CD4-positive, alpha-beta memory T cell (primary cell): ENCODE measurements at regions not wholly inside any gene's neighbourhood (a gene's known extent, or its start where the extent isn't known, plus 50 kb on each side); places are given as distances from the start of the nearest gene placed in this dataset.

Source experiments
- CTCF ChIA-PET: fragments of 350-600 bp; sonication (Branson Sonifier 250); formaldehyde crosslinking; loops from one replicate; lab custom pipeline; 2021; ENCODE audit warnings: inconsistent platforms; ENCODE audit not compliant: partially characterized antibody; lab: Charles Lee
- POLR2A ChIA-PET: fragments of 350-600 bp; sonication (Branson Sonifier 250); formaldehyde crosslinking; loops from one replicate; lab custom pipeline; 2021; ENCODE audit not compliant: partially characterized antibody; lab: Charles Lee
- DNase-seq, 5 donors: peaks; one replicate each; pipeline versions ENCODE4 v3.0.0 to v3.0.0-alpha.2; 2020 to 2022; ENCODE audit warnings: mixed read lengths in 1 of 5
- H3K27ac ChIP-seq: one replicate; pipeline ENCODE4 v1.7.0; 2013; ENCODE audit warnings: low read depth, low read length
- H3K27me3 ChIP-seq: 2 replicates; pipeline ENCODE4 v1.7.0; 2013; ENCODE audit warnings: mild to moderate bottlenecking, low read length, moderate library complexity; ENCODE audit not compliant: insufficient read depth
- H3K36me3 ChIP-seq: 2 replicates; pipeline ENCODE4 v1.7.0; 2013; ENCODE audit warnings: mild to moderate bottlenecking, low read length, moderate library complexity; ENCODE audit not compliant: insufficient read depth
- H3K4me1 ChIP-seq: 2 replicates; pipeline ENCODE4 v1.7.0; 2013; ENCODE audit warnings: mild to moderate bottlenecking, low read length, moderate library complexity; ENCODE audit not compliant: insufficient read depth
- H3K4me3 ChIP-seq, 2 donors: one replicate each; pipeline ENCODE4 v1.7.0; 2013; ENCODE audit warnings: low read length in 2 of 2, mild to moderate bottlenecking in 1 of 2
- H3K9me3 ChIP-seq, 2 donors: one replicate each; pipeline ENCODE4 v1.7.0; 2013; ENCODE audit warnings: low read length in 2 of 2, control low read depth in 1 of 2; ENCODE audit not compliant: control insufficient read depth in 1 of 2
- H3K27ac Mint-ChIP-seq, 7 donors: one replicate each; pipeline ENCODE4 v1.8.0; 2020 to 2021; ENCODE audit warnings: mixed read lengths in 7 of 7, mild to moderate bottlenecking in 6 of 7, inconsistent platforms in 3 of 7, moderate library complexity in 3 of 7
- H3K27me3 Mint-ChIP-seq, 2 donors: one replicate each; pipeline ENCODE4 v1.8.0; 2020 to 2021; ENCODE audit warnings: mixed read lengths in 2 of 2
- H3K36me3 Mint-ChIP-seq, 2 donors: one replicate each; pipeline ENCODE4 v1.8.0; 2020 to 2021; ENCODE audit warnings: mixed read lengths in 2 of 2, inconsistent platforms in 1 of 2, mild to moderate bottlenecking in 1 of 2
- H3K4me1 Mint-ChIP-seq, 4 donors: one replicate each; pipeline ENCODE4 v1.8.0; 2020 to 2021; ENCODE audit warnings: mixed read lengths in 4 of 4, mild to moderate bottlenecking in 1 of 4
- H3K4me3 Mint-ChIP-seq, 8 donors: one replicate each; pipeline ENCODE4 v1.8.0; 2020 to 2021; ENCODE audit warnings: mixed read lengths in 8 of 8, mild to moderate bottlenecking in 7 of 8, moderate library complexity in 6 of 8, inconsistent platforms in 3 of 8
- H3K9me3 Mint-ChIP-seq, 8 donors: one replicate each; pipeline ENCODE4 v1.8.0; 2020 to 2021; ENCODE audit warnings: mixed read lengths in 8 of 8, mild to moderate bottlenecking in 5 of 8, inconsistent platforms in 3 of 8, moderate library complexity in 1 of 8
- intact Hi-C: fragments of 100-400 bp; cut with micrococcal nuclease; formaldehyde crosslinking; loops from one replicate; pipeline ENCODE4 v1.15.1; 2023

GRCh38 chr2:49207204-49207603 is 52.9 kb upstream of the FSHR start:
- Histone ChIP-seq H3K27me3 (no peaks in the 10 kb centered on the region), H3K36me3 (no peaks in the 10 kb centered on the region), H3K4me3 (no peak overlapping the region), H3K9me3 (no peaks in the 10 kb centered on the region), H3K27ac (no peak overlapping the region), H3K4me1 (no peaks in the 10 kb centered on the region)
- no peak overlapping the region for H3K27ac Mint-ChIP-seq
- DNase-seq: no peak
- ChIA-PET CTCF (no interaction called here), POLR2A (no interaction called here)
- H3K9me3 Mint-ChIP-seq: peaks cover 0 to 4% (median under 1%) of the 10 kb centered on the region in 8 donors
- no peak overlapping the region for H3K4me3 Mint-ChIP-seq
- H3K36me3 Mint-ChIP-seq: no peaks in the 10 kb centered on the region
- H3K4me1 Mint-ChIP-seq: no peaks in the 10 kb centered on the region
- H3K27me3 Mint-ChIP-seq: no peaks in the 10 kb centered on the region
- intact Hi-C loops: no loop called here
